HG02763 (cell line): ENCODE measurements at regions not wholly inside any gene's neighbourhood (a gene's known extent, or its start where the extent isn't known, plus 50 kb on each side); places are given as distances from the start of the nearest gene placed in this dataset.
"Not testable (repeated sequence)": the region's sequence is repeated elsewhere in the genome, so short reads cannot be mapped to it uniquely, and the experiment has no call there.

ENCODE experiments used
- ATAC-seq: cut with Tn5 transposase; IDR thresholded peaks from one replicate; pipeline ENCODE4 v1.9.1; 2021; ENCODE audit warnings: mild to moderate bottlenecking, moderate library complexity; ENCODE audit not compliant: unreplicated experiment

DNA sequence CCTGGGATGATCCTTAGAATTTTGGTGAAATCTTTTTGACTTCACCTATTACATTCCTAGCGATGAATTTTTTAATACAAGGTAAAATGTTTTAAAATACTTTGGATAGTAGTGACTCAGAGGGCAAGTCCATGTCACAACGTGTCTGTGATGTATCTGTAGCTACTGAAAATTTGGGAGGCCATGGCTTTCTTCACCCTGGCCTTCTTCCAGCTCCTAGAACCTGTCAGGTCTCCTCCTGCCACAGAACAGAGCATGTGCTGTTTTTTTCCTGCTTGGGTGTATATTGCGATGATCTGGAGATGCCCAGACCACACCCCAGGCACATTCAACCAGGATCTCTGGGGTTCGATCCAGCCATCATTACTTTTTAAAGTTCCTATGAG is 194.4 kb downstream of the BTBD3 start:
- no peak for ATAC-seq

DNA sequence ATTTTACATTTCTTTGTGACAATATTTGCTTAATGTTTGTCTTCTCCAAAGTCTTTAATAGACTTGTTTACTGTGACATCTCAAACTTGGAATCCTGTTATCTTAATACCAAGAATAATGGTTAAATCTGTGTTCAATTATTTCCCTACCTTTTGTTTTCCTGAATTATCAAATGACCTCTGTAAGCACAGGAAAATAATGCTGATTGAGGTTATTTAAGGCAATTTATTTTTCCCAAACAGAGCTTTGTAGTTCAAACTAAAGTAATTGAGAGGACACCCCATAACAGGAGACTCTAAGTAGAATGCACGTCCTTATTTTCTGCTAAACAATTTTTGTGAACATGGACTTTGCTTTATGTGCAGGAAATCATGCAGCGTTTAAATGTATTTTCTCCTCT is 195.0 kb downstream of the BTBD3 start:
- ATAC-seq: no peak

DNA sequence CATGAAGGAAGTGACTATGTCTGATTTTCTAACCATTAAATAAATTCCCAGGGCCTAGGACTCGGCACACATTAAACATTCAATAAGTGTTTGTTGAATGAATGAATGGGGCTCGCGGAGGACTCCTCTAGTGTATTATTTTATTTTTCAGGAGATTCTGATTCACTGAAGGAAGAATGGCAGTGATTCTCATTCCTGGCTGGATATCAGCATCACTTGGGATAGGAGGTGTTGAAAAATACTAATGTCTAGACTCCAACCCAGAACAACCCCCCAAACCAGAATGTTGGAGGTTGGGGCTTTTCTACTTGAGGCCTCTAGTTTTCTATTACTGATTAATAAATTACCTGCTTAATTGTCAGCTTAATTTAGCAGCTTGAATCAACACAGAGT is 195.4 kb downstream of the BTBD3 start:
- no peak for ATAC-seq

DNA sequence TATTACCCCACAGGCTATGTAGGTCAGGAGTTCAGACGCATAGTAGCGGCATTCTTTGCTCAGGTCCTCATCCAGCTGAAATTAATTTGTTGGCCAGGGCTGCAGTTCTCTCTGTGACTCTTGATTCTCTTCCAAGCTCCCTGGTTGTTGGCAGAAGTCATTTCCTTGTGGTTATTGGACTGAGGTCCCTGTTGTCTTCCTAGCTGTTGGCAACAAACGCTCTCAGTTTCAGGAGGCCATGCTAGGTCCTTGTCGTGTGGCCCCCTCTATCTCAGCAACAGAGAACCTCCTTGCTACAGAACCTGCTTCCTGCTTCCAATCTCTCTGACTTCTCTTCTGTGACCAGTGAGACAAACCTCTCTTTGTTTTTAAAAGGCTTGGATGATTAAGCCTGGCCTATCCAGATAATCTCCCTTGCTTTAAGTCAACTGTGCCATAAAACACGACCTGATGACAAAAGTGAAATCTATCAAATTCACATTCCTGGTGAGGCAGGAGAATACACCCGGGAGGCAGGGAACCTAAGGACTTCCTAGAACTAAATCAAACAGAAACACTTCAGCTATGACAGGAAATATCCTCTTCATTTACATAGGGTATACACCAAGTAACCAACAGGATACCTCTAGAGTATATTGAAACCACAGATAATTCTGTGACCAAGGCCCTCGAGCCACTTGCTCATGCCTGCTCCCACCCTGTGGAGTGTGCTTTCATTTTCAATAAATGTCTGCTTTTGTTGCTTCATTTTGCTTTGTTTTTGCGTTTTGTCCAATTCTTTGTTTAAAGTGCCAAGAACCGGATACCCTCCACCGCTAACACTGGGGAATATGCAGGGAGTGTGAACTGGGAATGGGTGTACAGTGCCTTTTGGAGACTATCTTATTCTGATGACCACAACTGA is 196.0 kb downstream of the BTBD3 start:
- no peak for ATAC-seq

DNA sequence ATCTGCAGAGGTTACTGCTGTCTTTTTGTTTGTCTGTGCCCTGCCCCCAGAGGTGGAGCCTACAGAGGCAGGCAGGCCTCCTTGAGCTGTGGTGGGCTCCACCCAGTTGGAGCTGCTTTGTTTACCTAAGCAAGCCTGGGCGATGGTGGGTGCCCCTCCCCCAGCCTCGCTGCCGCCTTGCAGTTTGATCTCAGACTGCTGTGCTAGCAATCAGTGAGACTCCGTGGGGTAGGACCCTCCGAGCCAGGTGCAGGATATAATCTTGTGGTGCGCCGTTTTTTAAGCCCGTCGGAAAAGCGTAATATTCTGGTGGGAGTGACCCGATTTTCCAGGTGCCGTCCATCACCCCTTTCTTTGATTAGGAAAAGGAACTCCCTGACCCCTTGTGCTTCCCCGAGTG is 211.4 kb downstream of the BTBD3 start:
- ATAC-seq: not testable (repeated sequence)

DNA sequence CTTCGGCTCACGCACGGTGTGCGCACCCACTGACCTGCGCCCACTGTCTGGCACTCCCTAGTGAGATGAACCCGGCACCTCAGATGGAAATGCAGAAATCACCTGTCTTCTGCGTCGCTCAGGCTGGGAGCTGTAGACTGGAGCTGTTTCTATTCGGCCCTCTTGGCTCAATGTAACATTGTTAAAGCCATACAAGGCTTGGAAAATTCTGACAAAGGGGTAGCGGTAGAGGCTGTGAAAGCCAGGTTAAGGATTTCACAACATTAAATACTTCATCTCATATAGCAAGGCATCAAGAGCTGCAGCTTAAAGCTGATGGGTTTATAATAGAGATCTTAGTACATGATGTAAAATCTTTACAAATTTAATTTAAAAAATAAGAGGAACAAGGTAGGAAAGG is 211.8 kb downstream of the BTBD3 start:
- ATAC-seq: not testable (repeated sequence)

DNA sequence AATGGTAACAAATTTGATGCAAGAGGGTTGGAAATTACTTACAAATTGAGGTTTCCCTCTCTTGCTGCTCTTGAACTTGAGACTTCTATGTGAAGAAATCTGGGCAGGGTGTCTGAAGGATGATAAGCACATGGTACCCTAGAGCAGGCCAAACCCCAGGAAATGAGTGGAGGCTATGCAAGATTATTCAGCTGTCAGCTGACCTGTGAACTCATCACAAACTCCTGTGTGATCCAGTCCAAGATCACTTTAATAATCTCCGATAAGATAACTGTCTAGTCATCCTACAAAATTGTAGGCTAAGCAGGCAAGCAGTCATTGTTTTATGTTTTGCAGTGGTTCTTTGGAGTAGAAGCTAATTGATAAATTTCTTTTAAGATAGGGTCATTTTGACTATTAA is 213.1 kb downstream of the BTBD3 start:
- ATAC-seq: no peak

DNA sequence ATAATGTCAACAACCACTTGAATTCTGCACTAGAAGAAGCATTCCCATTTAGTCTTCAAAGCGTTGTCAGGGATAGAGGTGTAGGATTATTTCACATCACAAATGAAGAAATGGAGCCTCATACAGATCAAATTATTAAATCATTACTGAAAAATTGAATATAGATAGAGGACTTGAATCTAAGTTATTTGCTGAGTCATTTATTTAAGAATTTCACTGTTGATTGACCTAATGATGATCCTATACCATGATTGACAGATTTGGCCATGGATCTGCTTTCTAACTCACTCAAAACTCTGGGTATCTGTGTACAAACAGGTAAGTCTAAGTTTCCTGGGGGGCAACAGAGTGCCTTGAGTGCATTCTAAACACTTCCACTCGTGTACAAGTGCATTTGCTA is 215.9 kb downstream of the BTBD3 start:
- no peak for ATAC-seq

DNA sequence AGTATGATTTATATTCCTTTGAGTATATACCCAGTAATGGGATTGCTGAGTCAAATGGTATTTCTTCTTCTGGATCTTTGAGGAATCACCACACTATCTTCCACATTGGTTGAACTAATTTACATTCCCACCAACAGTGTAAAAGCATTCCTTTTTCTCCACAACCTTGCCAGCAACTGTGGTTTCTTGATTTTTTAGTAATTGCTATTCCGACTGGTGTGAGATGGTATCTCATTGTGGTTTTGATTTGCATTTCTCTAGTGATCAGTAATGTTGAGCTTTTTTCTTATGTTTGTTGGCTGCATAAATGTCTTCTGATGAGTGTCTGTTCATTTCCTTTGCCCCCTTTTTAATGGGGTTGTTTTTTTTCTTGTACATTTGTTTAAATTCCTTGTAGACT is 228.3 kb downstream of the BTBD3 start:
- not testable (repeated sequence) for ATAC-seq

DNA sequence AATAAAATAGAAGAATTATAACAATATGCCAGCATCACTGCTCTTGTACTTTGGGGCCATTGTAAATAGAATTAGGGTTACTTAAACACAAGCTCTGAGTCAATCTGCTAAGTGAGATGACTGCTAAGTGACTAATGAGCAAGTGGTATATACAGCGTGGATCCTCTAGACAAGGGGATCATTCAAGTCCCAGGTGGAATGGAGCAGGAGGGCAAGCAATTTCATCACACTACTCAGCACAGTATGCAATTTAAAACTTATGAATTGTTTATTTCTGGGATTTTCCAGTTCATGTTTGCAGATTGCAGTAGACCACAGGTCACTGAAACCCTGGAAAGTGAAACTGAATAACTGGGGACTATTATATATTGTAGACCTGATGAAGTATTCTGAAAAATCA is 235.3 kb downstream of the BTBD3 start:
- ATAC-seq: no peak

DNA sequence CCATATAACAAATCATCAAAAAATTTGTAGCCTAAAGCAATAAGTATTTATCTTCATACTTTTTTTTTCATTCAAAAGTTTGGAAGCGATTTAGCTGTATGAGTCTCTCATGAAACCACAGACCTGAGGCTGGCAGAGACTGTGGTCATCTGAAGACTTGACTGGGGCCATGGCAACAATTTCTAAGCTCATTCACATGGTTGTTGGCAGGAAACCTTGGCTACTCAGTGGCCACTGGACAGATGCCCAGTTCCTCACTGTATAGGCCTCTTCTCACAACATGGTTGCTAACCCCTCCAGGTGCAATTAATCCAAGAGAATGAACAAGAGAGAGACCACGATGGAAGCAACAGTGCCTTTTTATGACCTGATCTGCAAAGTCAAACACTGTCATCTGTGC is 235.9 kb downstream of the BTBD3 start:
- ATAC-seq: no peak

DNA sequence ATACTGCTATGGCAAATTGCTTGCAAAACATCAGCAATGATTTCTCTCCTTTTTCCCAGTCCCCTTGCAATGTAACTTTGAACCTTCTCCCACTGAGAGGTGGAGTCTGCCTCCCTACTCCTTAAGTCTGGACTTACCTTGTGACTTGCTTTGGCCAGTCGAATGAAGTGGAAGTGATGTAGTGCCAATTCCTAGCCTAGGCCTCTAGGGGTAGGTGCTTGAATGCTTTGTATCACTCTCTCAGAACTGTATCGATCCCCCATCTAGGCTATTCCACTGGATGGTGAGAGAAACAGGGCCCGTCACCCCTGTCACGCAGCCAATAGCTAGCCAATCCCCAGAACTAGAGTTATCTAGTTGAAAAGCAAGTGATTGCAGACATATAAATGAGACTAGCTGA is 238.6 kb downstream of the BTBD3 start:
- no peak for ATAC-seq

DNA sequence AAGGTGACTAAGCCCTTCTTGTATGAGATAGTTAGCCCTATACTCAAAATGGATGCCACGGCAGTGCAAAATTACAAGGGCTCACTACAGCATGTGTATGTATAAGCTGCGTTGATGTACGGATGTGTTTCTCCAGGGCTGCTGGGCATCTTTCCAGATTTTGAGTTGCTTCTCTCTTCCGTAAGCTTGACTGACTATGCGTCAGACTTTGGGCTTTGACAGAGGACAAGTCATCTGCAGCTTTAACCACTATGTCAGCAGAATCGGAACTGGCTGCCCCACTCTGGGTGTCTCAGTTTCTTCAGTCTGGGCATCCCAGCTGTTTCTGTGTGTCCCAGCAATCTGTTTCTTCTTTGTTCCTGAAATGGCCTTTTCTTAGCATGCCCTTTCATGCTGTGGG is 241.6 kb downstream of the BTBD3 start:
- no peak for ATAC-seq

DNA sequence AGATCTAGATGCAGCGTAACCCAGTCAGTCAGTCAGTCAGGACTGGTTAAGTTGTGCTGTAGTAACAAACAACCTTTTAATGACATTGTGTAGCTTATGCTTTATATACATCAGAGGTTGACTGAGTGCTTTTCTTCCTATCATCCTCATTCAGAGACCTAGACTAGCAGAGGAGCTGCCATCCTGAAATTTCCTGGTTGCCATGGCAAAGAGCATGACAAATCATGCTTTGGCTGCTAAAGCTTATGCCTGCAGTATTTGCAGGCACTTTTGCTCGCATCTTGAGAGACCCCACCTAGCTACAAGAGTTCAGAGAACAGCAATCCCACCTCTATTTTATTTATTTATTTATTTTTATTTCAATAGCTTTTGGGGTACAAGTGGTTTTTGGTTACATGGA is 244.0 kb downstream of the BTBD3 start:
- ATAC-seq: no peak

DNA sequence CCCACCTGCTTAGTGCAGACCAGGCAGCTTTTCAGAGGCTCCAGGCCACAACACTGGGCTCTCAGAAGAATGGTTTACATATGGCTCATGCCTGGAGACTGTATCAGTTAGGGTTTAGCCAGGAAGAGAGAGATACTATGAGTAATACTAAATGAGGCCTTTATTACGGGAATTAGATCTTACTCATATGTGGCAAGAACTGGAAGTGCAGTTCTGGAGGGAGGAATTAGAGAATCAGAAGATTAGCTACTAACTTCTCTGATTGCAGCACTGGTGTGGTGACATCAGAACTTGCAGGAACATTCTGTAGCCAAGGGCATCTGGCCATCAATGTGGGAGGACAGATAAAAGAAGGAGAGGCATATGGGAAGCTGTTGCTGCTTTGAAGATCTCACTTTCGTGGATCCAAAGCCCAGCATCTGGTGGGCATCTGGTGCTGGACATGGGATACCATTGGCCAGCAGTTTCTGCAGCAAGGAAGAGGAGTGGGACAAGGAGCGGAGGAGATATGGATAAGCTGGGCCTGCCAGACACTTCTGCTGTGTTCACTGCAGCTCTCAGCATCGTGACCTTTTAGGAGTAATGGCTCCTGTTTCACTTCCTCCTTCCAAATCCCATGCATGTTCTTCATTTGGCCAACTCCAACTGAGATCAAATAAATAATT is 248.5 kb downstream of the BTBD3 start:
- no peak for ATAC-seq

DNA sequence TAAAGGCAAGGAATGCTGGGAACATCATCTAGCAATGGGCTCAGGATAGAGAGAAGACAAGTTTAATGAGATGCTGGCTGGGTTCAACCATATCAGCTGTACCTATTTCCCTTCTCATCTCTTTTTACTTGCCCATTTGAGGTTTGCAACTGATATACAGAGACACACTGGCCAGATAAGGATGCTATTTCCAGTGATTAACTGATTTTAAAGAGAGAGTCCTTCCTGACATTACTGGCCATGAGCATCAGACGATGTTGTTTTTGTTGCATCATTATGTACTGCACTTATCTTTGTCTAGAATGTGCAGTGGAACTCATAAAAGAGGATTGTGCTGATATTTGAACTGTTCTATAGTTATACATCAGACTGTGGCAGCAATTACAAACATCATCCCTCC is 252.7 kb downstream of the BTBD3 start:
- no peak for ATAC-seq

DNA sequence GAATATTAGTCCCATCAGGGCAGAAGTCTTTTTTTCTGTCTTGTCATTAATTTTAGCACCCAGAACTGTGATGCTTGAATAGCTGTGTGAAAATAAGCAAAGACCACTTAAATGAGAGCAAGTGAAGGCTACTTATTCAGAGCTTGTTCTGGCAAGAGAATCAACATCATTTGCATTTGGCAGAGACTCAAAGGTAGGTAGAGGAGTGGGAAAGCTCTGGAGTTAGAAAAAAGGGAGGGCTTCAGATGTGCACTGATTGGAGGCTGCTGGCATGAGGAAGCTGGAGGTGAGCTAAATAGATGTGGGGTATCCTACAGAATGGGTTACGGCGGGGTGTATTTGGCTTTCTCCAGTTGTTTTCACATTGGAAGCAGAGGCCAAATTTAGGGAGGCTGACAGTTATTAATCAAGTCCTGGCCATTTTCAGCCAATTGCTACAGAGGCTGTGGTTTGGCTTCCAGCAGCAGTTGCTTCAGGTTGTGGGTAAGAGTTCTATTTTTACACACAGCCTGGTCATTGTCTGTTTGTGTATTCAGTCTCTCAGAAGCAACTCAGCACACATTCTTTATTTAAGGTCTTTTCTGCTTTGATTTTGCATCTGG is 254.3 kb downstream of the BTBD3 start:
- ATAC-seq: no peak

DNA sequence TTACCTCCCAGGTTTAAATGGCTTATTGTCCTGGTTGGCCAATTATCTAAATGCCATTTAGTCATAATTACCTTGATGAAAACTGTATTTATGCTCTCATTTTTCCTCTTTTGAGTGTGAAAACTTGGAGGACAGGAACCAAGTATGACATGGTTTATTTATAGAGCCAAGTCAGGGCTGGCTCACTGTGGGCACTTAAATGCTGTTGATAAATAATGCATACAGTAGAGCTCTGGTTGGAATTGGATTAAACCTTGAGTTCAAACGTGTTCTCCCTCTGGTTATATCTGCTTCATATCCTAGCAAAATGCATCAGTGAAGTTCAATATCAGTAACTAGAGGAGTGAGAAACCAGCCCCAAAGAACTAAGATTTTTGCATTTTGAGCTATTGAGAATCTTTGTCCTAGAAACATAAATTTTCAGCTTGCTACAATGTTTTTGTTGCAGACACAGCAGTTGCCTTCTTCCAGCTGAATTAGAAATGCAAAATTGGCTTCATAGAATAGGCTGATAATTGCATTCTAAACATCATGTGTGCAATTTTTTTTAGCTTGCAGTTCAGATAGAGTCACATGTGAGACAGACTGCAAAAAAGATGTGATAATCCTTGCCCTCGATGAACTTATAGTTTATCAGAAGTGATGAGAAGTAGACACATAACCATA is 255.8 kb downstream of the BTBD3 start:
- ATAC-seq: no peak

DNA sequence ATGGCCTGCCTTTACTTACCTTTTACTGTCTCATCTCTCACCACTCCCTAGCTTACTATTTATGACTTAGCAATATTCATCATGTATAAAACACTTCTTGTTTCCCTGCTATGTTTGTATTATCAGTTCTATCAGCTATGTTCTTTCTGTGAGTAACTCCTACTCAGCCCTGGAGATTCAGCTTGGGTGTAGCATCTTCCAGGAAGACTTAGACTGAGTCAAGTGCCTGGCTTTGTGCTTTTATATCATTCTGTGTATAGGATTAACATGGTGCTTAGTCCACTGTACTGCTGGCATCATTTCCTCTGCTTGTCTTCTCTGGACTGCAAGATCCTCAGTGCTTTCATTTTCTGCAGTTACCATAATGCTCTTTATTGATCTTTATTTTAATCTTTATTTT is 257.8 kb downstream of the BTBD3 start:
- no peak for ATAC-seq

DNA sequence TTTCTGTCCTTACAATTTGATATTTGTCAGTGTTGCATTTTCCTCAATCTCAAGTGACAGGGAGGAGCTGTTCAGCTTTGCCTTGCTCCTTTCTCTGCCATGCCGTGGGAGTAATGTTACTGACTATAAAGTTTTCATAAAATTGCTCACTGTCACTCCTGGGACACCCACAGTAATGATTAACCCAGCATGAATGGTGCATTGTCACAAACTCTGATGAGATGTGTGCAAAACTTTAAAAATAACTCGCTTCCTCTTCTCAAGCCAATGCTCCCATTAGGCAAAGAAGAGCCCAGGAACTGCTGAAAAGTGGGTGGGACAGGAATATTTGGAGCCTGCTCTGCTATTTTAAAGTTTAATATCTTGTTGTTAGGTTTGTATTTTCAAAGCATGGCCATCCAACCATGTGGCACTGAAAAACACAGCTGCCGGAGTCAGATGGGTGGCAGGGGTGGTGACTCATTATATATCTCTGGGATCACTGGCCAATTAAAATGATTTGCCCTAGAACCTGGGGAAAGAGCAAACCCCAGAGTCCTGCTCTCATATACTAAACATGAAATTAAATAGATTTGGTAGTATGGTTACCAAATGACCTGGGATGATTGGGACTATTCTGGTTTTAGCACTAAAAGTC is 260.1 kb downstream of the BTBD3 start:
- ATAC-seq: no peak

DNA sequence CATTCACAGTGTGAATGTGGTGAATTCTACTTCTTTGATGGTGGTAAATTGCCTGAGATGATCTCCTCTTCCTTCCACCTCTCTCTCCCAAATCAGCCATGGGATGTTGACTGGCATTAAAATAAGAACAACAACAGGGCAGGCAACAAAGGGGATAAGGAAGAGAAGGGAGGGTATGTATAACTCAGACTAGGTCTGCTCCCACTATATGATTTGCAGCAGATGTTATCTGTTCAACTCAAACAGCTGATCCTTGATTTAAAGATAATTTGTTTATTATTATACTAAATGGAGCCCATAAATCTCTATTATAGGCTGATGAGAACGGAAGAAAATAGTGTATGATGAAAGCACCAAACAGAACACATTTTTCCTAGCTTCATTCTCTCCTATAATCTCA is 262.0 kb downstream of the BTBD3 start:
- no peak for ATAC-seq
